Femur (tissue), 1 donor: ENCODE measurements at regions not wholly inside any gene's neighbourhood (a gene's known extent, or its start where the extent isn't known, plus 50 kb on each side); places are given as distances from the start of the nearest gene placed in this dataset.

Experiments used
- DNase-seq: peaks from one replicate; pipeline ENCODE4 v3.0.0-alpha.2; 2017

DNA sequence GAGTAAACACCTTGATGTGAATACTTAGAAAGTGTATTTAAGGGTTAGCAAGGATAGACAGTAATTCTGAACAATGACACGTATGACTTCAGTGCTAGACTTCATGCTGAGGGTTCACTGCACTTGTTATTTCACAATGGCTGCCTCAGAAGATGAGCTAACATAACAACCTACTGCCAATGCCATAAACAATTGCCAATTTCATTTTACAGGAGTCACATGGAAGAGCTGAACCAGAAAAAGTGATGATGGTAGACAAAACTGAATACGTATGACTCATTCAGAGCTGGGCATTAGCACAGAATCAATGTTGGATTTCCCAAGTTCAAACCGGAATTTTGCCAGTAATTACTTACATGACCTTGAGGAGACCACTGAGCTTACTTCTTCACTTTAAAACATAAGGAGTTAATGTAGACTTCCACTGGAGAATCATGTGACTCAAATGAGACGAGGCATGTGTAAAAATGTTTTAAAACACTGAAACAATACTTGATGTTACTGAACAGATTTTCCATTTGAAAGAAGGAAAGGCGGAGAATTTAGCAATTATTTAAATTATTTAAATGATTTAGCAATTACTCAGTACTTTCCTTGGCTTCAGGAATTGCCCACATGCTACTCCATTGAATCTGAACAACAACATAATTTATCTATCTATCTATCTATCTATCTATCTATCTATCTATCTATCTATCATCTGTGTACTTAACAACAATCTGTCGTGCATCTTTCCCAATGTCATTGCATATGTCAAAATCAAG is 868.5 kb upstream of the SLIT2 start:
- DNase-seq = no peak

DNA sequence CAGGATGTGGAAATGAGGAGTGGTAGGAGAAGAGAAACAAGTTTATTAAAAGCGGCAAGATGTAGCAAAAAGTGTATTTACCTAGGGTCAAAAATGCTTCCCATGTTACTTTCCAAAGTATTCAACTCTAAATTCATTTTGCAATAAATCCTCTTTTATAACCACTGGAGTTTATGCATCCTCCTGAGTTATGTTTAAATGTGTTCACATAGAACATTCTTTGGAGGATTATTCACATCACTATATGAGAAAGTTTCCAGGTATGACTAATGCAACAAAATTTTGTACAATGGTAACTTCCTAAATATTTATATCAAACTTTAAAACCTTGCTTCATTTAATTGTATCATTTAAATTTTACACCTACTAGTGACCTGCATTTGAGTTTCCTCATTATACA is 870.6 kb upstream of the SLIT2 start:
- DNase-seq = no peak

GRCh38 chr4:19380600-19380999 is 871.1 kb upstream of the SLIT2 start:
- no peak for DNase-seq

GRCh38 chr4:19379191-19379708 is 872.5 kb upstream of the SLIT2 start:
- DNase-seq = no peak

DNA sequence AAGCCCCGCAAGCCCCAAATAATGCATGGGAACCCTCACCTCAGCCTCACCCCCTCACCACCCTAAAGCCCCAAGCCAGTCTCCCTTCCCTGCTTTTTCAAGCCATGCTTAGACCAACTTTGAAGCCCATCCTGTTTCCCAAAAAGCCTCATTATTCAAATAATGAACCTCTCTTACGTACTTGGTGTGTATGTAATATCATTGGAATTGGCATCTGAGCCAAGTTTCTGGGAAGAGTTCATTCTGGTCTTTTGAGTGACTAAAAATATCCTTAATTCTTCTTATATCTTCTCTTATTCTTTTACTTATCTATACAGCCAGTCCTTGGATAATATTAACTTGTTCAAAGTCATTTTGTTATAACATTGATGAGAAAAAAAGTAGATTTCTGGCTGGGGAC is 875.8 kb upstream of the SLIT2 start:
- DNase-seq = no peak

GRCh38 chr4:19375136-19375804 is 876.4 kb upstream of the SLIT2 start:
- no peak for DNase-seq

DNA sequence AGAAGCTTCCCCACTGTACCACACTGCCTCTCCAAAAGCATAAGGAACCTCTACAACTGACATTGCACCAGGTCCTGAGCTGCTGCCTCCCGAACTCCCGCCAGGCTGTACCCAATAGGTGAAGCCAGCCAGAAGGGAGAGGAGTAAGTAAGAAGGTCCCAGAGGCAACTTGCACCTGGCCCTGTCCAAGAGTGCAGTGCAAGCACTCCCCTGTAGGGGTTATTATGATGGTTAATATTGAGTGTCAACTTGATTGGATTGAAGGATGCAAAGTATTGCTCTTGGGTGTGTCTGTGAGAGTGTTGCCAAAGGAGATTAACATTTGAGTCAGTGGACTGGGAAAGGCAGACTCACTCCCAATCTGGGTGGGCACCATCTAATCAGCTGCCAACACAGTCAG is 879.3 kb upstream of the SLIT2 start:
- no peak for DNase-seq

- DNase-seq = no peak
Measured at GRCh38 chr4:19368800-19369199, 882.9 kb upstream of the SLIT2 start.

DNA sequence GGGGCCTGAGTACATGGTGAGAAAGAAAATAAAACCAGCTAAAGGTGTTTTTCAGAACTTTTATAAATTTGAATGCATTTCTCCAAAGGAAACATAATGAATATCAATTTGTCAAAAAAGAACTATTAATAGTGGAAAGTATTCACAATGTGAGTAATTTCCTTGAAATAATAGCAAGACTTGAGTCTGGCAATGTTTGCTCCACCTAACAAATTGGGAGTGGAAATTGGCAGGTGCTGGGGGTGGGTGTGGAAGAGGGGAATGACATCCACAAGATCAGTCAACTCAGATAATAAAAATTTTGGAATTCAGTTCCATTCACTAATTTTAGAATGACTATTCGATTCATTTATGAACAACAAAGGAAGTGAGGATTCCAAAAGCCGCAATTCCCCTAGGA is 884.8 kb upstream of the SLIT2 start:
- peak; percentile 37 for DNase-seq

GRCh38 chr4:19358015-19358414 is 893.7 kb upstream of the SLIT2 start:
- no peak for DNase-seq

- no peak for DNase-seq
Measured at GRCh38 chr4:19349416-19349815, 902.3 kb upstream of the SLIT2 start.

DNA sequence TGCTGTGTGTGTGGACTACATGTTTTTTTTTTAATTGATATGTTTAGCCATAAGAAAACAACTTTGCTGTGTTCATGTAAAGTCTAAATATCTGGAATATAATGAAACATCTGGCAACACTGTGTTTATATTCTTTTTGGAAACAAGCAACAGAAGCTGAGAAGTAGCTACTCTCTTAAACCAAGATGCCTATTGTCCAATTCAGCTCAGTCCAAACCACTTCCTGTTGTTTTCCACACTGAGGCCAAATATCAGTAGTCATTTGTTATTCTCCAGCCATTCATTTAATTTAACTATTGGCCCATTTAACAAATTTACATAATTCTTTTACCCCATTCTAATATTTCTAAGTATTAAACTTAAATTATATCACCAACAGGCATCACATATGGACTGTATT is 903.0 kb upstream of the SLIT2 start:
- DNase-seq = no peak

GRCh38 chr4:19346636-19347035 is 905.1 kb upstream of the SLIT2 start:
- DNase-seq = no peak

DNA sequence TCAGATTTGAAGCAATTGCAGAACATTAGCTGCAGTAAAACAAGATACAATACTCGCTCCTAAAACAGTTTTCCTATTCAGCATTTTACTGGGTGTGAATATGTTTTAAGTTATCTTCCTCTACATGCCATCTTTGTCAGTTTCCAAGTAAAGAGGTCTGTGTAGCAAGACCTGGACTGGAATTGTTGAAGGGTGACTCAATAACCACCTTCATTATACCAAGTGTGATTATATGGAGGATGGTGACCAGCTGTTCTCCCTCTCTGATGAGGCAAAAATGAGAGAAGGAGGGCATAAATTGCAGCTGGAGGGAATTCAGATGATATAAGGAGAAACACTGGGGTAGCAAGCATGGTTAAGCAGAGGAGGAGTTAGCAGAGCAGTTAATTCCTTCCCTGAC is 922.1 kb upstream of the SLIT2 start:
- no peak for DNase-seq

GRCh38 chr4:19329077-19329476 is 922.6 kb upstream of the SLIT2 start:
- DNase-seq = no peak

DNA sequence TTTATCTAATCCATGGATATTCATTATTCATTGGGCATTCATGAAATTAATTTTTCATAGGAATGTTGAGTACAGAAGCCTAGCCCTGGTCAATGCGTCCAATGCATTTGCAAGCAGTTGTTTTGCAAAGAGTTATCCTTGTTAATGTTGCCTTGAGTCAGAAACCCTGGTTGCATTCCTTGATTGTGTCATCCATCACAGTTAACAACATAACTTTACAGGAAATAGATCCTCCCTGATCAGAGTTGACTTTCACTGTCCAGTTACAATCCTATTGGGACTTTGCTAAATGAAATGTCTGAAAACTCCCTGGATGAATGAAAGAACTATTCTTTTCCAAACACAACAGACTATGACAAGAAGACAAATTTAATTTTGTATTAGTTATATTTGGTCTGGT is 924.3 kb upstream of the SLIT2 start:
- DNase-seq = no peak

DNA sequence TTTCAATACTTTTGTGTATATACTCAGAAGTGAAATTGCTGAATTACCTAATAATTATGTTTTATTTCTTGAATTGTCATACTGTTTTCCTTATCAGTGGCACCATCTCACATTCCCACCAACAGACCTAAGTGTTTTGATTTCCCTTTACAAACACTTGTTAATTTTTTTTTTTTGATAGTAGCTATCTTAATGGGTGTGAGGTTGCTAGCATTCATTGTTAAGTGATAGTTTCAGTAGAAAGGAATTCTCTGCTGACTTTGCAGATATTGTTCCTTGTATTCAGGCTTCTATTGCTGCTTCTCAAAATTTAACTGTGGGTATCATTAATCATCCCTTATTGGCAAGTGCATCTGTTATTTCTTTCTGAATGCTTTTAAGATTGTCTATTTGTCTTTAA is 927.5 kb upstream of the SLIT2 start:
- no peak for DNase-seq

GRCh38 chr4:19319607-19320006 is 932.1 kb upstream of the SLIT2 start:
- no peak for DNase-seq

DNA sequence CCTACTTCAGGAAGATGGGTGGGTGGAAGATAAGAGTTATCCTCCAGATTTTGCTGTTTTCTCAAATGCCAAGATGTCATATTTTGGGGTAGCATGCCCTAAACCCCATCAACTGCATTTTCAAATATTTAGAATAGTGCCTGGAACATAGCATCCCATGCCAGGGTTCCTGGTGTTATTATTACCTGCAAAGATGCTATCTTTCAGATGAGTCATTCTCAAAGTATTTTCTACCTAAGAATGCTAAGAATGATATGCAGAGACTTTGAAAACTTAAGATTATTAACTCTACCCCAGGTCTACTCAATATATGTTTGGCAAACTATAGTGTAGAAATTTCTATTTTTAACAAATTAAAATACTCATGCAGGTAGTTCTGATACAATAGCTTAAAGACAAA is 934.3 kb upstream of the SLIT2 start:
- DNase-seq = no peak

DNA sequence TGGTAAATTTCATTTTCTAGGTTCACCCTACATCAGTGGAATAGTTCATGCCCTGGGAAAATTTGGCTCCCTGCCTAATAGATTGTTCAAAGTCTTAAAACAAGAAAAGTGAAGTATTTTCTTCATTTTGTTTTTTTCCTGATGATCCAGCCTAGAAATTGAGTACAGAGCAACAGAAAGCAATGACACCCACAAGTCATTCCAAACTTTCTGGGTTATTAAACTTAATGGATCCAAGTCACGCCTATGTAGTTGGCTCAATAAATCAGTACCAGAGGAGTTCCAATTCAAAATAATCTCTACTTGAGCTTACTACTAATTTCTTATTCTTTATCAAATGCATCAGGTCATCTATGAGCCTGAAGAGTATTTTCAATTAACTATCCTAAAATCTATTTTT is 937.6 kb upstream of the SLIT2 start:
- DNase-seq = no peak

DNA sequence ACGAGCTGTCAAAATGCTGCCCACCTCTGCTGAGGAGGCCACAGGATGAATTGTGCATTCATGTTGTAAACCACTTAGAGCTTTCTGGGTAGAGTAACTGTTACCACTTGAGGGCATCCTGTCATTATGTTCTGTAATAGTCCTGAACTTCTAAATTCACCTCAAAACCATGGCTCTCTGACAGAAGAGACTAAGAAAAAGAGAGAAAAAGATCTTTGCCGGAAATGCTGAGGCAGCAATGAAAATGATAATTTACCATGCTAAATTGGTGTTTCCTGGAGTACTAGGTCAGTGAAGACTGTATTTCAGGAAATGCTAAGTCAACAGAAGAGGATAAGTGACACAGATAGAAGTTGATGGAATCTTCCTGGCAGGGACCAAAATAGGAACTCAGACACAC is 942.3 kb upstream of the SLIT2 start:
- DNase-seq = no peak

DNA sequence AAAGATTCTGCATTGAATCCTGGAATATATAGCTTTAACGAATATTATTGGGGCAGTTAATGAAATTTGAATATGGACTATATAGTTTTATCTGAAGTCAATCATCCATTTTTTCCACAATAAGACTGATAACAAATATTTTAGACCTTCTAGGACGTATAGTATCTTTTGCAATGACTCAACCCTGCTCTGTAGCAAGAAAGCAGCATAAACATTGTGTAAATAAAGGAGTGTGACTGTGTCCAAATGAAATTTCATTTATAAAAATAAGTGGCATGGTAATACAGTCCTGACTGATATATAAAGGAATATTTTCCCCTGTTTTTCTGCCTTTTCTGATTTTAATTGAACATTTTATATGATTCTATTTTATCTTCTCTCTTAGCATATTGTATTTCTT is 947.7 kb upstream of the SLIT2 start:
- no peak for DNase-seq

- no peak for DNase-seq
Measured at GRCh38 chr4:19301527-19301926, 950.2 kb upstream of the SLIT2 start.

DNA sequence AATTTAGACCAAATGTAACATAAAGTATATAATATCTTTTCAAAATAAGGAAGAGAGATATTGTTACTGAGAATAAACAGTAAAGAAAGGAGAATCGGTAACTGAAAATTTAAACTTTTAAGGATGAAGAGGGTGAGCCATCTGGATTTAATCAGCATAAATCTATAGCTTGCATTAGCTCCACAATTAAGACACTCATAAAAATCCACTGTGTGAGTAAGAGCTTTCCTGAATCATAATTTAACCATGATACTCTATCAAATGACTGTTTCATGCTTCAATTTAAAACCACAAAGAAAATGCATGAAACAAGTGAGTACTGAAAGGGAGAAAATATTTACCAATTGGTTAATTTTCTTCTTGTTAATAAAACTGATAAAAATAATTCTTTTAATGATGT is 951.5 kb upstream of the SLIT2 start:
- DNase-seq = no peak

- no peak for DNase-seq
Measured at GRCh38 chr4:19298998-19299397, 952.7 kb upstream of the SLIT2 start.
